WTC11 (cell line): ENCODE measurements at regions not wholly inside any gene's neighbourhood (a gene's known extent, or its start where the extent isn't known, plus 50 kb on each side); places are given as distances from the start of the nearest gene placed in this dataset.

Experiments used
- ATAC-seq: fragments of 200-7000 bp; cut with Tn5 transposase; 2 replicates; pipeline ENCODE4 v1.10.0; 2021; ENCODE audit warnings: mild to moderate bottlenecking, moderate library complexity
- CTCF ChIA-PET: fragments of 300-600 bp; sonication (Branson Sonifier 250); formaldehyde crosslinking; loops from one replicate; lab custom pipeline; 2021; ENCODE audit warnings: antibody characterized with exemption; lab: Charles Lee
- POLR2A ChIA-PET: fragments of 350-600 bp; sonication (Branson Sonifier 250); formaldehyde crosslinking; loops from one replicate; lab custom pipeline; 2021; ENCODE audit warnings: antibody characterized with exemption; lab: Charles Lee
- DNase-seq: peaks from one replicate; pipeline ENCODE4 v3.0.0; 2021; ENCODE audit warnings: low spot score
- H3K27ac Mint-ChIP-seq: 2 replicates; pipeline ENCODE4 v1.8.0; 2021; ENCODE audit warnings: mixed read lengths
- H3K27me3 Mint-ChIP-seq: 2 replicates; pipeline ENCODE4 v1.8.0; 2021; ENCODE audit warnings: low read depth, mild to moderate bottlenecking, moderate library complexity, mixed read lengths
- H3K36me3 Mint-ChIP-seq: 2 replicates; pipeline ENCODE4 v1.8.0; 2021; ENCODE audit warnings: mixed read lengths
- H3K4me1 Mint-ChIP-seq: 2 replicates; pipeline ENCODE4 v1.8.0; 2022; ENCODE audit warnings: mixed read lengths
- H3K4me3 Mint-ChIP-seq: 2 replicates; pipeline ENCODE4 v1.8.0; 2021; ENCODE audit warnings: mild to moderate bottlenecking, moderate library complexity, mixed read lengths
- H3K9me3 Mint-ChIP-seq: 2 replicates; pipeline ENCODE4 v1.8.0; 2021; ENCODE audit warnings: mixed read lengths
- EMX1 ChIP-seq: fragments of 250-450 bp; sonication (Bioruptor Pico); IDR thresholded peaks from 2 replicates; pipeline ENCODE4 v1.8.0; 2021; ENCODE audit warnings: mild to moderate bottlenecking
- FOXK1 ChIP-seq: sonication (generic); formaldehyde crosslinking; IDR thresholded peaks from 2 replicates; pipeline ENCODE4 v1.8.0; 2022; ENCODE audit warnings: mild to moderate bottlenecking, moderate library complexity, missing genetic modification reagents
- GRHL2 ChIP-seq: fragments of 250-450 bp; sonication (Bioruptor Pico); IDR thresholded peaks from 2 replicates; pipeline ENCODE4 v1.8.0; 2022; ENCODE audit warnings: mild to moderate bottlenecking, moderate library complexity; ENCODE audit not compliant: insufficient replicate concordance, severe bottlenecking
- IRF2 ChIP-seq: sonication (generic); formaldehyde crosslinking; IDR thresholded peaks from 2 replicates; pipeline ENCODE4 v1.8.0; 2022; ENCODE audit warnings: low read depth, missing genetic modification reagents, borderline replicate concordance
- KAT7 ChIP-seq: sonication (generic); formaldehyde crosslinking; IDR thresholded peaks from 2 replicates; pipeline ENCODE4 v1.8.1; 2023; ENCODE audit warnings: missing genetic modification reagents, mild to moderate bottlenecking, borderline replicate concordance
- MAX ChIP-seq: sonication (generic); formaldehyde crosslinking; IDR thresholded peaks from 2 replicates; pipeline ENCODE4 v1.8.0; 2022; ENCODE audit warnings: mild to moderate bottlenecking, missing genetic modification reagents
- MLX ChIP-seq: sonication (generic); formaldehyde crosslinking; IDR thresholded peaks from 2 replicates; pipeline ENCODE4 v1.8.1; 2023; ENCODE audit warnings: mild to moderate bottlenecking, missing genetic modification reagents, moderate library complexity
- NFATC4 ChIP-seq: fragments of 250-450 bp; sonication (Bioruptor Pico); IDR thresholded peaks from 2 replicates; pipeline ENCODE4 v1.9.0; 2021; ENCODE audit warnings: mild to moderate bottlenecking
- NR1H2 ChIP-seq: sonication (generic); formaldehyde crosslinking; IDR thresholded peaks from 2 replicates; pipeline ENCODE4 v1.9.0; 2021; ENCODE audit warnings: mild to moderate bottlenecking, moderate library complexity, missing genetic modification reagents
- RELA ChIP-seq: sonication (generic); formaldehyde crosslinking; IDR thresholded peaks from 2 replicates; pipeline ENCODE4 v1.8.1; 2022; ENCODE audit warnings: missing genetic modification reagents, mild to moderate bottlenecking, borderline replicate concordance
- STAT6 ChIP-seq: sonication (generic); formaldehyde crosslinking; conservative IDR thresholded peaks from 2 replicates; pipeline ENCODE4 v1.8.1; 2023; ENCODE audit warnings: mild to moderate bottlenecking, low read depth, missing genetic modification reagents, moderate library complexity
- TEAD4 ChIP-seq: sonication (generic); formaldehyde crosslinking; IDR thresholded peaks from 2 replicates; pipeline ENCODE4 v1.8.0; 2022; ENCODE audit warnings: mild to moderate bottlenecking, missing genetic modification reagents
- ZNF317 ChIP-seq: sonication (generic); formaldehyde crosslinking; IDR thresholded peaks from 2 replicates; pipeline ENCODE4 v1.8.1; 2023; ENCODE audit warnings: low read depth, mild to moderate bottlenecking, moderate library complexity, missing genetic modification reagents, borderline replicate concordance
- ZNF512 ChIP-seq: sonication (generic); formaldehyde crosslinking; IDR thresholded peaks from 2 replicates; pipeline ENCODE4 v1.8.1; 2022; ENCODE audit warnings: missing genetic modification reagents, borderline replicate concordance
- ZSCAN18 ChIP-seq: fragments of 250-450 bp; sonication (Bioruptor Pico); IDR thresholded peaks from 2 replicates; pipeline ENCODE4 v2.1.2; 2022; ENCODE audit warnings: mild to moderate bottlenecking, moderate library complexity

GRCh38 chr4:162557516-162558106, 393.8 kb upstream of the FSTL5 start:
- CTCF ChIA-PET: no interaction called here
- H3K9me3 Mint-ChIP-seq: peaks cover 18% of the 10 kb centered on the region
- DNase-seq (no peak), ATAC-seq (no peak)
- POLR2A ChIA-PET: no interaction called here
- no peak overlapping the region for H3K27ac Mint-ChIP-seq
- no peaks in the 10 kb centered on the region for H3K36me3 Mint-ChIP-seq
- no peaks in the 10 kb centered on the region for H3K27me3 Mint-ChIP-seq
- H3K4me1 Mint-ChIP-seq: peaks cover 12% of the 10 kb centered on the region
- TF ChIP-seq GRHL2 (CRISPR knock-in tag) (no peak), FOXK1 (CRISPR knock-in tag) (no peak), NFATC4 (no peak), EMX1 (CRISPR knock-in tag) (no peak), MAX (CRISPR knock-in tag) (no peak), ZNF317 (CRISPR knock-in tag) (no peak), IRF2 (CRISPR knock-in tag) (no peak), KAT7 (CRISPR knock-in tag) (no peak), RELA (CRISPR knock-in tag) (no peak)
- no peak overlapping the region for H3K4me3 Mint-ChIP-seq

GRCh38 chr4:162535121-162535520, 371.3 kb upstream of the FSTL5 start:
- no peak for ATAC-seq
- H3K4me3 Mint-ChIP-seq: no peak overlapping the region
- ChIA-PET CTCF (interaction anchor here (1.0 to 1.1 kb wide), 2 partner anchors 8 to 19 kb away, joined by 3 read pairs; no protein-coding TSS in a partner anchor), POLR2A (no interaction called here)
- no peaks in the 10 kb centered on the region for H3K27me3 Mint-ChIP-seq
- DNase-seq: no peak
- H3K27ac Mint-ChIP-seq: no peak overlapping the region
- TF ChIP-seq TEAD4: no peak
- no peaks in the 10 kb centered on the region for H3K36me3 Mint-ChIP-seq
- 0 out of 2 replicates have a peak, but pooled peaks cover 15% of the 10 kb centered on the region for H3K9me3 Mint-ChIP-seq
- H3K4me1 Mint-ChIP-seq: no peaks in the 10 kb centered on the region

GRCh38 chr4:162523171-162523570, 359.4 kb upstream of the FSTL5 start:
- H3K27me3 Mint-ChIP-seq: no peaks in the 10 kb centered on the region
- TF ChIP-seq STAT6 (CRISPR knock-in tag) (no peak), ZNF512 (CRISPR knock-in tag) (no peak), ZNF317 (CRISPR knock-in tag) (no peak), NR1H2 (CRISPR knock-in tag) (no peak), MLX (CRISPR knock-in tag) (no peak), ZSCAN18 (CRISPR knock-in tag) (no peak)
- H3K36me3 Mint-ChIP-seq: no peaks in the 10 kb centered on the region; the same call in none of the 2 replicates
- H3K27ac Mint-ChIP-seq: no peak overlapping the region
- ATAC-seq: no peak
- CTCF ChIA-PET: no interaction called here
- no peak overlapping the region for H3K4me3 Mint-ChIP-seq
- DNase-seq: no peak
- POLR2A ChIA-PET: no interaction called here
- H3K4me1 Mint-ChIP-seq: peaks cover 7% of the 10 kb centered on the region
- H3K9me3 Mint-ChIP-seq: peaks cover 11% of the 10 kb centered on the region
